Dedifferentiated amniotic fluid mesenchymal stem cell (primary cell): ENCODE measurements at regions not wholly inside any gene's neighbourhood (a gene's known extent, or its start where the extent isn't known, plus 50 kb on each side); places are given as distances from the start of the nearest gene placed in this dataset.

Experiments
- DNase-seq: peaks from one replicate; pipeline ENCODE4 v3.0.0-alpha.2; 2016; ENCODE audit errors: extremely low spot score

DNA sequence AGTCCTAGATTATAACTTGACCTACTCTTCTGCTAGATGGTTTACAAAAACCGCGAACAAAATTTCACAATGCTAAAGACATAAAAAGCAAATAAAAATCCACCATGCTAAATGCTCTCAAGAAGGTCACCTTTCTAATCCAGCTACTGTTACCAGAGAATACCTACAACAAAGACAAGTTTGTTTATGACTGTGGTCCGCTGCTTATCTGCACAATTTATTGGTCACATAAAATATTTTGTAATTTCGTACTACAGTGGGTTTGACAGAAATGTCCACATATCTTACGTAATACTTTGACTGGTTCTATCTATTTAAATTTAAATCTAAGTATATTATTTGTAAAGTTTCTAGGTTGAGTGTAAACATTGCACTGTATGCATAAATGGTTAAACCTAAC is 257.6 kb upstream of the ZNF608 start:
- DNase-seq: no peak

DNA sequence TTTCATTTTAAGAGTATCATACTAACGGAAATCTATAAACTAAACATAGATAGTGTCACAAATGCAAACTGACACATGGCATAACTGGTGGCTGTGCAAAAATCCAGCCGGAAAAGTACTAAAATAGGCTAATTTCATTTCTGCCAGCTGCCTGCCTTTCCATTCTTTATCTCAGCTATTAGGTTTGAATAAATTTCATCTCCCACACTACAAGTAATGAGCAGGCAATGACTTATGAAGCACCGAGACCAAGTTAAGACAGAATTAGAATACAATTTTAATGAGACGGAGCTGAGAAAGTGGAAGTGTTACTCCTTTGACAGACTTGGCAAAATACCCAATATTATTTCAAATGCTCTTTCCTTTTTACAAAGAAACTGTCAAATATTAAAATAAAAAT is 258.8 kb upstream of the ZNF608 start:
- DNase-seq: no peak

DNA sequence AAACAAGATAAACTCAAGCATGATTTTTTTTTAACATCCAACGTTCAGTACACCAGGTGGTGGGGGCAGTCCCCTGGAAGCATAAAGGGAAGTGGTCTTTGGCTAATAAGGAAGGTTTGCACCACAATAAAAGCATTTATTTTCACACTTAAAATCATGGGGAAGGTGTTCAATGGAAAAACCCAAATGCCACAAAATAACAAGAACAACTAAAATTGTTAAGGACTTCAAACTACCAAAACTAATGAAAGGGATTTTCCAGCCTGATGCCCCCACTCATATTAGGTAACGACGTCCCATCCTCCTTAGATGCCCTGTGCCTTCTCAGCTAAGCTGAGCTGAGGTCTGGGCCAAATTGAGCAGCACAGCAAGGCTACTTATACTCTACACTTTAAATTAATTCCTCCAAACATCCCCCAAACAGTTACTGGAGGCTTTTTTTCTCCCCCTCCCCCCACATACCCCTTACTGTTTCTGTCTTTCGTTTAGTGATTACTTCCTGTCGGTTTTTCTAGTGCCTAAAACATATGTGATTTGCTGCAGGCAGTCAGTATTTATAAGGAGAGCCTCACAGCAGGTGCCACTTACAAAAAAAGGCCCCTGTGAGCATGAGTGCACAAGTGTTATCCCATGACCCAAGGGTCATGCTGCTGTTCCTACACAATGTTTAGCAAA is 259.7 kb upstream of the ZNF608 start:
- no peak for DNase-seq

DNA sequence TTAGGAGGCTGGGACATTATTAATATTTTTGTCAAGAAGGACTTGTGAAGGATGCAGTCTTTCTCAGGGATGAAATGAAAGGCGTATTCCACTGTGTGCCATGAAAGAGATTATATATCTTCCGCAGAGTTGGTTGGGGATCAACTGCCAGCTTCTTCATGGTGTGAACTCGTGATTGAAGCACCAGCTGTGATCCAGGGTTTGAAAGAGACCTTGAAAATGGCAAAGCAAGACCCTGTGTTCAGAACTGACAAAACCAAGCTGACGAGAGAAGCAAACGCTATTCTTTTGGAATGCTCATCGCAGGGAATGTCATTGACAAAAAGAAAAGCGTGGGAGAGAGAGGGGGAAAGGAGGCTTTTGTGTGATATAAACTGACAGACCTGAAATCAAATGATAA is 263.9 kb upstream of the ZNF608 start:
- no peak for DNase-seq

DNA sequence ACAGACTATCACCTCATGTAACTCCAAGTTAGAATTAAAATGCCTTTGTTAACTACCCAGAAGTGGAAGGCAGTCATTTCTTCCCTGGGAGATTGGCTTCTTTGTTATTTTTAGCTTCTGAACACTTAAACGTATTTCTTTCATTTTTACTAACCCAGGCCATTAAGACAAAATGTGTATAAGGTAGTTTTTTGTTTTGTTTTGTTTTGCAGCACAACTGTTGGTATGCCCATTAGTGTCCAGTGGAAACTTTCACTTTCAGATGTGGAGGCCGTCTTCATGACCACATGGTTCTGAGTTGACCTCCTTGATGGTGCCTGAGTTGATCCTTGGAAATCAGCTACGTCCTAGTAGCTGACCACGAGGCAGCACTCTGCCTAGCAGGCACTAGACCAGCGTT is 264.6 kb upstream of the ZNF608 start:
- no peak for DNase-seq

DNA sequence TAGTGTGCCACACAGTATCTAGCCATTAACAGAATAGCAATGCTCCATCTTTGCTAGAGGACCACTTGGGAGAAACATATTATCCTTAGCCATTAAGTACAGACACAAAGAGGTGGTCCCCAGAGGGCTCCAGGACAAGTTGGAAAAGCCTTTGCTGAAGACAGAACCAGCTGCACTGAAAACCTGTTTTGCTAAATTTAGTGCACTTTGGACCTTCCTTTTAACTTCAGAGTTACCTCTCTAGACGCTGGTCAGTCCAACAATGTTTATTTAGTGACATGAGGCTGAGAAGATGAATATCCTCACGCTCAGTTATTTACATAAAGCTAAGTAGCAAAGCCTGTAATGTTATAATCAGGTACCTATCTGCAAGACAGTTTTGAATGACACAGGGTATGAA is 265.0 kb upstream of the ZNF608 start:
- no peak for DNase-seq

DNA sequence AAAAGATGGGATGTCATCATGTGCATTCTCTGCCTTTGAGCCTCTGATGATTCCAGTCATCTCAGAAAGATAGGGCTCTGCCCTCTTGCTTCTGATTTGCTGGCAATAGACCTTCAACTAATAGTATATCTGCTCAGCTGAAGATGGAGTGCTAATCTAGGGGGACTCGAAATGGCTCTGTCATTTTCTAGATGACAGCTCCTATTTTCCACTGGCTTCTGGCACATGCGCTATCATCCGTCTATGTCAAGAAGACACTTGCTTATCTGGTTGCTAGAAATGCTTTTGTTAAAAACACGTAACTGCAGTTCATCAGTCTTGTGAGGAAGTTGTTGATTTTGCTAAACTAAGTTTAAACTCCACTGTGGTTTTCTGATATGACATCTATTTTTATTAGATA is 265.5 kb upstream of the ZNF608 start:
- DNase-seq: no peak

DNA sequence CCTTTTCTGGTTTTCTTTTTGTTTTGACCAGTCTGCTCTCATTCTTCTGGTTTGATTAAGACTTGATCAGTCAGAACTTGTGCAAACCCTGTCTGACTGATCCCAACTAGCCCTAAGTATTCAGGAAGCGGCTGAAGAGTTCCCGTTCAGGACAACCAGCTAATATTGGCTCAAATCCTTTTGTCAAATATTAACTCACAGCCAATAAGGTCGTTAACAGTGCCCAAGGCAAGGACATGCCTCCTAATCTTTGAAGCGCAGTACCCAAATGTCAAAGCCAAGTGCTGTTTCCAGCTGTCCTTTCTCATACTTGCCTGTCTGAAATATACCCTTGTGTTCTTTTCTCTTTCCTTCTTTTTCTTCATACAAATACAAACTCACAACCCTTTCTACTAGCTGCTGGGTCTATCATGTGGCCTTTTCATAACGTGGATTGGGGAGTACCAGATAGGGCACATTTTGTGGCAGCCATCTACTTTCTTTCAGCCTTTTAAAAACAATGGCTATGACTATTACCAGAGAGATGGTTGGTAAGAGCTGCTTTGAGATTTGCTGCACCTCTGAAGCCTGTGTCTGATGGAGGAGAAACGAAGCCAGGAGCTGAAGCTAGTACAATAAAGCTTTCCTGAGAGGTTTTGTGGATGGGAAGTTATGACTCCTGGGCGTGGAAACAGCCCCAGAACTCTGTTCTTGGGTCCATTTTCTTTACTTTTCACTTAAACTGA is 266.4 kb upstream of the ZNF608 start:
- no peak for DNase-seq

DNA sequence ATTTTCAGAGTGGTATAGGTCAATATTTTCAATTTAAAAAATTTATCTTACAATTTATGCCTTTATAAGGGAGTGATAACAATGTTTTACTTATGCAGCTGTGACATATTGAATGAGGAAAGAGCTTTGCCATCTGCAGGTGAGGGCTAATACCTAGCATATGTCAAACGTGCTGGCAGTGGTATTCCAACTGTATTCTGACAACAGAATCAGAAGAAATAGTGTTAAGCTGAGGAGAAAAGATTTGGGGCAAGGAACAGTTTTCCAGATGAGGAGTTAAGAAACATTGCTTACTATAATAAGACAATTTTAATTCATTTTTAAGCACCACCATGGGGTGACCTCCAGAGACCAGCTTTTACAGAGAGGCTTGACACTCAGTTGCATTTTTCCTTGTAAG is 267.8 kb upstream of the ZNF608 start:
- no peak for DNase-seq

DNA sequence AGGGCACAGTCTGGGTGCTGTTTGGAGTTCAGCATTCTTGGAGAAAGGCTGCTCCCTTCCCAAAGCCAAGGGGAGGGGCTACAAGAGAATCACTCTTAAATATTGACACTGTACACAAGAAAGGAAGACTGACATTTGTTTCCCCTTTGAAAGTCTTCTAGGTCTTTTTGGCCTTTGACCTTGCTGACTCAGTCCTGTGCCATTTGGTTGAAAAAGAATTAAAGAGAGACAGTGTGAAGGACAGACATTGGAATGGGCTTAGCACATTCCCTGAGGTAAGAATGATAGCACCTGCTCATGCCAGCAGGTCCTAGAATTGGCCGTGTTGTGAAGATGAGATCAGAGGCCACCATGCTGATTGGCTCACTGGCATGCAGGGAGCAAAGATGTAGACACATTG is 271.4 kb upstream of the ZNF608 start:
- no peak for DNase-seq

DNA sequence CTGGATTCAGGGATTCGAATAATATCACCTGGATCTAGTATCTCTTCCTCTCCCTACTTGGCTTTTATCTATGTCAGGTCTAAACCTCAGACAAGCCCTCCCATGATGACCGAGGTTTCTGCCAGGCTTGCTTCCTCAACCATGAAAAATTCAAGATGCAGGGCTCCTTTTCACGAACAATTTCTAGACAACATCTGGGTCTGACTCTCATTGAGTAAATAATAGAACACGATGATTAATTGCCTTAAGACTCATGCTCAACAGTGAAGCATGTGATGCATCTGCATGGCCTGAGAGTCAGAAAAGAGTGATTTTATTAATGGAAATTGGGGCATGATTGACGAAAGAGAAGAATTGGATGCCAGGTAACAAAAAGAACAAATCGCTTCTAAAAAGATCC is 277.2 kb upstream of the ZNF608 start:
- DNase-seq: no peak

DNA sequence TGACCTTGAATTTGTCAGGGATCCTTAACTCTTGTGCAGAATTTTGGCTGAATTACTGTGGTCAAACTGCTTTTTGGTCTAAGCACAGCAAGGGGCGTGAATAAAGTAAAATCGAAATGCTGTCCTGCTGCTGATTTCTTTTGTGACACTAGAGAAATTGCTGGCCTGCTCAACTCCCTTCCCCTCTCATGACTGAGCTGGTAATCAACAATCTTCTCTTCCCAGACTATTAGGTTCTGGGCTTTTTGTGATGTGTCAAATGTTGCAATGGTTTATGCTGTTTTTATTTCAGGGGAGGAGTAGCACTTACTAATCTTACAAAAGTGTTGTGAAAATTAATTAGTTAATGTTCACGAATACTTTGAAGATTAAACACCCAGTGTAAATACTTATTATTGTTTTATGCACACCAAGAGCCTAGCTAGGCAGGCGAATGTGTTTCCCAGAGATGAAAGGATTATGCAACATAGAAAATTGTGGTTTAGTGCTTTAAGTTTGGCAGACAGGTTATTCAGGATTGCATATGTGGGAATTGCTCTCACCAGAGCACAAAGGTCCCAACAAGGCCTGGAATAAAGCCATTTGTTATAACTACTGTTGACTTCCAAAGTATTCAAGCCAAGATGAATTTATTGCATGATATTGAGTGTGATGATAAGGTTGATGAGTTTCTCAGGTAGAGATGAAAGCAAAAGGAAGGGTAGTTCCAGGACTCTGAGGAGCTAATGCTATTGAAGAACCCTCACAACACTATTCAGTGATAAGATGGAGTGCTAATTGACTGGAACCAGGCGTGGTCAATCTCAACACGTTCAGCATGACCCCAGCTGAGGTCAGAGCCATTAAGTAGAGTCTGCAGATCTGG is 280.7 kb upstream of the ZNF608 start:
- no peak for DNase-seq

DNA sequence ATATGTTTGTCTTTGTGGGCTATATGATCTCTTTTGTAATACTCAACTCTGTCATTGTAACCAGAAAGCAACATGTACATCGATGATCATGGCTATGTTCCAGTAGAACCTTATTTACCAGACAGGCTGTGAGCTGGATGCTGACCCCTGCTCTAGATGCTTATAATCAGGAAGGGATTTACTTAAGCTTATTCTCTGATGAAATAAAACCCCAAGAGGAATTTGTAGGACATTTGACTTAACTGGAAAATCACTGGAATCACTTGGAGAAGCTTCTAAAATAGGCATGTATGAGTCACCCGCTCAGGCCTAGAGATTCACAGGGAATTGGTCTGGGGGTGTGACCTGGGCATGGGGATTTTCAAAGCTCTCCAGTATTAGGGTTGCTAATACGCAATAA is 285.8 kb upstream of the ZNF608 start:
- peak; percentile 68 for DNase-seq

DNA sequence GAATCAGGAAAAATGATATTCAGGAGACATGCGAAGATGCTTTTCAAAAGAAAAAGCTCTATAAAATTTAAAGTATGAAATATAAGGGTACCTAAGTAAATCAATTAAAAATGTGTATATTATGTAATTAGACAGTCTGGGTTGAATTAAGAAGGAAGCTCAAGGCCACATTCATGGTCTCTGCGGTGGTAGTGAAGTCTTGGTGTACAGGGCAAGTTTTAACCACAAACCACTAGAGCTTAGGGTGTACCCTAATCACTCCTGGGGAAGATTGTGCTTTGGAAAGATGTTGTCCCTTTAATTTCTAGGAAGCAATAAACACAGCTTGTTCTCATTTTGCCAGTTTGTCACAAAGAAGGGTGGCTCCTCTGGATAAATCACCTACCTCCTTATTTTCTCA is 287.2 kb upstream of the ZNF608 start:
- DNase-seq: no peak

DNA sequence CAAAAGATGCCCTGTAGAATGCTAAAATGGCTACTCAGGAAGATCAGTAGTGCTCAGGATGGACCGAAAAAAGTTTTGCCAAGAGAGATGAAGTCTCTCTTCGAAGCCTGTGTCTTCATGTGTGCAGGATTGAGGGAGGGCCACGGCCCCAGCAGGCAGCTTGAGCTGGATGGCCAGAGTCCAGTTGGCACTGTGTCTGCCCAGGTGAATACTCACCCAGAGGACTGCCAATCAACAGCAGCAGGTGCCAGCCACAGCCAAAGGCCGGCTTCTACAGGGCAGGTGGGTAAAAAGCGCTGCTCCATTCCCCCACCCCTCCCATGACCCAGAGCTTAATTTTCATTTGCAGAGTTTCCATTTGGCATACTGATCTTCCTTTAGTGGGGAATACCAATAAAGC is 287.9 kb upstream of the ZNF608 start:
- DNase-seq: no peak

DNA sequence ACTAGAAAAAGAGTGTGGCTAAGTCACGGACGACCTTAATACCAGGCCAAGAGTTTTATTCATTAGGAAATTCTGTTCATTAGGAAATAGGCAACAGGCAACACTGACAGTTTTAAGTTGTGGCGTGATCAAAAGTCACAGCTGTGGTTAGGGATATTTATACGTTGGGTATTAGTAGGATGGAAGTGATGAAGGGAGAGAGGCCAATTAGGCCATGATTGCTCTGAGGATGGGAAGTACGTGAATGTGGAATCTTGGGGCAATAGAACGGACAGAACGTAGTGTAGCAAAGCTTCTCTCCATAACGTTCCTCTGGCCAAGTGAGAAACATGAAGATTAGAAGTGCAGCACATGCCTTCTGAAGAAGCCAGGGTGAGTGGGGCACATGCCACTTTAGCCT is 290.1 kb upstream of the ZNF608 start:
- no peak for DNase-seq

DNA sequence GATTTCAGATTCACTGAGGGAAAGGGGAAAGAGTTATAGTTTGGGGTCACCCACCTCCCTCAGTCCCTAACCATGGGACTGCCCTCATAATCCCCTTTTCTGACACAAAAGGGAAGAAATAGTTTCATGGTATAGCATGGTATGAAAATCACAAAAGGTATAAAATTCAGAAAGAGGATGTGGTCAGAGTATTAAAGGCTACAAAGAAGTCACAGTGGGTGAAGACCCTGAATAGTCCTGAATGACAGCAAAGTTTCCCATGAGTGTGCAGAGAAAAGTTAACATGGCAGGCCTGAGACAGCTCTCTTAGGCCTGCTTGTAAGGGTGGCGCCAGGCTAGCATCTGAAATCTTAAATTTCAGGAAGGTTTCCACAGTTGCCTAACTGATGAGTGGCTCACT is 290.6 kb upstream of the ZNF608 start:
- DNase-seq: no peak

DNA sequence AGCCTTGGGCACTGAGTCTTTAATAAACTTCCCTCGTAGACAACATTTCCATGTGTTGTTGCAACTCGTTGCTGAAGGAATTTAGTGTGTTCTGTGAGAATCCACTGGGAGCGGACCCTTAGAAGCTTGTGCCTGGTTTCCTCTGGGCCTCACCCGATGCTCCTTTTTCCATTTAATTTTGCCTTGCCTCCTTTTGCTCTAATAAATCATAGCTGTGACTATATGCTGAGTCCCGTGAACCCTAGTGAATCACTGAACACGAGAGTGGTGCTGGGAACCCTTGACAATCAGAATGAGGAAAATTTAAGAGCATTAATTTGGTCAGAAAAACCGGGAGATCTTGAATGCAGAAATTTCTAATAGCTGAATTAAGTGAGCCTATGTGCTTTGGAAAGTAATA is 291.1 kb upstream of the ZNF608 start:
- no peak for DNase-seq

DNA sequence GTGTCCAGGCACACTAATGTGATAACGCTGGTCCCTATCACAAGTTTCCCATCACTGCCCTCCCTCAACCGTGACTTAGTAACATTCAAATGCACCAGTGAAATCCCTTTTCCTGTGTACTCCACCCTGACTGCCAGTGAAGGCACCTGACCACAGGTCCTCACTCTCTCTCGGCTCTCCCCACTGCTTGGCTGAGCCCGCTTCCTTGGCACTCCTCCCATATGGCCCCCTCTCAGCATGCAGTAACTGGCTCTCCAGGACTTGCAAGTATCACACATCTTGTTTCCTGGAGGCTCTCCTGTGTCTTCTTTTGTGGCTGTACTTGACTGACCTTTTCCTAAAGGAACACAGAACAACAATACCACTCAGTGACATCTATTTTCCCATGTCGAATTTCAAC is 292.0 kb upstream of the ZNF608 start:
- no peak for DNase-seq

DNA sequence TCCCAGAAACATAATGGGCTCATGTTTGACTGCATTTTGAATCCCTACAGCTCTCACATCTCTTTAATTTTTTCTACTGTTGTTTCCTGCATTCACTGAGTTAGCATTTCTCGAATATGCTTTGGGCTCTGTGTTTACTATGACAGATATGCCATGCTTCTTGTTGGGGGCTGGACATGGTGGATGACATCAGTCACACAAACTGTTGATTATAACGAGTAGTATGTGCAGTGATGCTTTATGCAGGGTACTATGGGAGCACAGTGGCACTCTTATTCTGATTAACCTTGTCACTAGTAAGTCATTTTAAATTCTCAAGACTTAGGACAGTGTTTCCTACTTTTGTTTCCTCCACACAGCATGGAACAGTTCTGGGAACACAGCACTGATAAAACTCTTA is 295.4 kb upstream of the ZNF608 start:
- DNase-seq: no peak

DNA sequence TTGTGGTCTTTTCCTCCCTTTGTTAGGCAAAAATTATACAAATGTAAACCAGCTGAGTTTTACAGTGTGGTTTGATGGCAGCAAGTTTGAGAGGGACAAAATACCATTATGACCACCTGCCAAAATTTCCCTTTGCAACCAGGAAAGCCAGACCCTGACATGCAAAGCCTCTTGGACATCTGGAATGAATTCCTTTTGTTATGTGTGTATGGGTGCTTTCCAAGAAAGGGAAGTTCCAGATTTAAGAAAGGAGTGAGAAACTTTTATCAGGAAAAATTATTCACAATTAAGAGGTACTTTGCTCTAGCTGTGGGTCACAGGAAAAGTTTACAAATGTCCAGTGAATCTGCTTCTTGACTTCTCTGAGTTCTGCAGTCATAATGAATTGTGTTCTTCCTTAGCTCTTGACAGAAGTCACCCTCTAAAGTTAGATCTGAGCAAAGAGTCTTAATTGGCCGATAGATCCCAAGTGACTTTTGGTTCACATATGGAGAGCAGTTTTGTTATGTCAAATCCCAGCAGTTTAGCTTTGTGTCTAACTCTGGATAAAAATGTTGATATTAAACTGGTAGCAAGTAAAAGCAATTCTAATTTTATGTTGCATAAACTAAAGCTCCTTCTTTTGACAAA is 295.9 kb upstream of the ZNF608 start:
- peak; percentile 46 for DNase-seq

DNA sequence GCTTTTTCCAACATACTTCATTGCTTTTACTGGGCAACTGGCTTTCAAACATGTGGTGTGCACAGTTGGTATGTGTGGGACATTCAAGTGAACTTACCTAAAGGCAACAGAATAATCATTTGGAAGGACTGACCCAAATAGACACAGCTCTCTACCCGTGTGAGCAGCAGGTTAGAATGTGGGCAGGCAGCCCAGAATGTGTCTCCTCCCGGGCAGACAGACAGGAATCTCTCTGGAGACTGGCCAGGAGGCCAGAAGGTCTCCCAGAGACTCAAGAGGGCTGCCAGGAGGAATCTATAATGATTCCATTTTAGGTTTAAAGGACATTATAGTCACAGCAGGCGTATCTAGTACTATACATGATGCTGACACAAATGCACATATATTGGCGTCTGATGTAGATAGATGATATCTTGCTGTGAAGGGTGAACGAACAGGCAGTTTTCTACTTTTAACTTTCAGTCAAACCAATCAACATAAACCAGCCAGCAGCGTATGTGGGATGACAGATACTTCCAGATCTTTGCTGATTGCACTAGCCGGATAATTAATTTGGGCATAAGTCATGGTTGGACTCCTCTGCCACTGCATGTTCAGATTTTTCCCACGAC is 297.4 kb upstream of the ZNF608 start:
- DNase-seq: peak; percentile 40
